ENCODE measurements at regions not wholly inside any gene's neighbourhood (a gene's known extent, or its start where the extent isn't known, plus 50 kb on each side); places are given as distances from the start of the nearest gene placed in this dataset.

DNA sequence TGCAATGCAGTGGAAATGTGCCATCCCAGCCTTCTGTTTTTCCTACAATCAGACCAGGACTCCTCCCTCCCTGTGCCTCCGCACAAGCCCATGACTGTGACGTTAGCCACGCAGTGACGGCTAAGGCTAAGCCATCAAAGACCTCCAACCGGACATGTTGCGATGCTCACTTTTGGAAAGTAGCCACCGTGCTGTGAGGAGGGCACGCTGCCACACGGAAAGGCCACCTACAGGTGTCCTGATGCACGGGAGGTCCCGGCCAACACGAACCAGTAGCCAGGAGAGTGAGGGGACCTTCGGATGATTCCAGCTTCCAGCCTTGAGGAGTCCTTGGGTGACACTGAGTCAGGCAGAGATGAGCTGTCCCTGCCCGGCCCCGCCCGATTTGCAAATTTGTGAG is 53.9 kb downstream of the FOXL1 start:
- no peak for DNase-seq
- H3K27me3 Mint-ChIP-seq: peaks cover 17% of the 10 kb centered on the region
- H3K4me1 Mint-ChIP-seq (ENCODE audit: low read depth): no peaks in the 10 kb centered on the region
- H3K27ac Mint-ChIP-seq: no peak overlapping the region
- H3K36me3 Mint-ChIP-seq (ENCODE audit: low read depth): no peaks in the 10 kb centered on the region
- H3K4me3 Mint-ChIP-seq: no peak overlapping the region
- H3K9me3 Mint-ChIP-seq: no peaks in the 10 kb centered on the region

DNA sequence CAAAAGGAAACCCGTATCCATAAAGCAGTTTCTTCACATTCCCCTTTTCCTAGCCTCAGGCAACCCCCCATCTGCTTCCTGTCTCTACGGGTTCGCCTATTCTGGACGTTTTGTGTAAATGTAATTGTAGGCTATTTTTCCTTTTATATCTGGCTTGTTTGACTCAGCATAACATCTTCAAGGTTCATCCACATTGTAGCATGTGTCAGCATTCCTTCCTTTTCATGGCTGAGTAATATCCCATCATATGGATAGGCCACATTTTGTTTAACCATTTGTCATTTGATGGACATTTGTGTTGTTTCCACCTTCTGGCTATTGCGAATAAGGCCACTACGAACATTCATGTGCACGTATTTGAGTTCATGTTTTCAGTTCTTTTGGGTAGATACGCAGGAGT is 54.6 kb downstream of the FOXL1 start:
- no peaks in the 10 kb centered on the region for H3K4me1 Mint-ChIP-seq (ENCODE audit: low read depth)
- no peak for DNase-seq
- no peak overlapping the region for H3K27ac Mint-ChIP-seq
- H3K9me3 Mint-ChIP-seq: no peaks in the 10 kb centered on the region
- peaks cover 22% of the 10 kb centered on the region for H3K27me3 Mint-ChIP-seq
- H3K4me3 Mint-ChIP-seq: no peak overlapping the region
- H3K36me3 Mint-ChIP-seq (ENCODE audit: low read depth): no peaks in the 10 kb centered on the region

DNA sequence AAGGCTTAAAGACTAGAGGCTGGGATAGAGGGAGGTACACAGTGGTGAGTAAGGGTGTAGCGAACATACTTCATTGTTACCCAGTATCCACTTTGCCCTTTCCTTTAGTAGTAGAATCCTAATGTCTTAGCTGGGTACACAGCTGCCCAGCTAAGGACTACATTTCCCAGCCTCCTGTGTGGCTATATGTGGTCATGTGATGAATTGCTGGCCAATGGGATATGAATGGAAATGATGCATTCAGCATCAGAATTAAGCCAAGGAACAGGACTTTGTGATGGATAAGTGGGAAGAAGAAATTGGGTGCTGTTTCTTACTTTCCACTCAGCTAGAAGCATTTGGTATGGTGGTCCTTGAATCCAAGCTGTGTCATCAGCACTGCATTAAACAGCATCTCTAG is 55.9 kb downstream of the FOXL1 start:
- Mint-ChIP-seq H3K36me3 (ENCODE audit: low read depth) (no peaks in the 10 kb centered on the region), H3K9me3 (no peaks in the 10 kb centered on the region), H3K4me3 (no peak overlapping the region), H3K27me3 (peaks cover 20% of the 10 kb centered on the region), H3K4me1 (ENCODE audit: low read depth) (no peaks in the 10 kb centered on the region), H3K27ac (no peak overlapping the region)
- DNase-seq: no peak

DNA sequence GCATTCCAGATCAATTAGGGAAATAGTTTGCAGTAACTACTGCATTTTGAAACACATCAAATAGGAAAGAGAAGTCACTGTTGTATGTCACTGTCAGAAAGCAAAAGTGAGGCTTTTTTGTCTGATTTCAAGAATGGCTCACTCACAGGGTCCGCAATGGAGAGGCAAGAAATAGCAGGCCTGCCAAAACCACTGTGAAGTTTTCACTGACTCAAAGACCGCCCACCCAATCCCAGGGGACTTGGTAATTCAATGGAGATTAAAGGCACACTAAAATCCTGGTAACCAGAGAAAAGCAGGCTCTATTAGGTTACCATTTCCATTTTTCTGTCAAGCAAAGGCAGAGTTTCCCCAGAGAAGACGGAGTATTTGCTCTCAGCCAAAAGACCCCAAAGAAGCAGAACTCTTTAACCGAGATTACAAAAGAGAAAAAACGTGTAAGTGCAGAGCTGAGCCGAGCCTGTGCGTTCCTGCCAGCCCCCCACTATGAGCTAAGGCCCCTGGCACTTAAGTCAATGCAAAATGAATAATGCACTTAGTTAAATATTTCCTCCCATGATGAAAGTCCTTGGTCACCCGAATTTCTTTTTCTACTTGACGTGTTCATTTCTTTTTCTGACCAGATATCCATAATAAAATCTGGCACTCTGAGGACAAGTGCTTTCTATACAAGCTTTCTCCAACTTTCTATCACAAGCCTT is 57.0 kb downstream of the FOXL1 start:
- H3K27me3 Mint-ChIP-seq: peaks cover 15% of the 10 kb centered on the region
- H3K36me3 Mint-ChIP-seq (ENCODE audit: low read depth): no peaks in the 10 kb centered on the region
- no peak overlapping the region for H3K4me3 Mint-ChIP-seq

DNA sequence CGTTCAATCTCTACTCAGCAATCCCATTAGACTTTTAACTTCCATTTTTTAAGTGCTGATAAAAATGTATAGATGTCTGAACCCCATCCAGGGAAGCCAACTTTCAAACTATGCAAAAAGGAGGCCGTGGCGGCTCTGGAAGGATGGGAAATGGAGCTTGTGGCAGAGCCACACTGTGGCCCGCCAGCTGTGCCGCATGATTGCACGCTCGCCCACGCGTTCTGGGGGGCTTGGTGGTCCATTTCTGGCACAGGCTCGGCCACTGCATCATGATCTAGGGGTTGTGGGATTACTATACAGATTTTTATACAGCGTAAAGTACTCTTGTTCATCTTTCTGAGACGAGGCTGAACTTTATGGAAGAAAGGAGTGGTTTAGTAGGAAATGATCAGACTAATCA is 57.6 kb downstream of the FOXL1 start:
- Mint-ChIP-seq H3K9me3 (no peaks in the 10 kb centered on the region), H3K27ac (no peak overlapping the region), H3K27me3 (peaks cover 14% of the 10 kb centered on the region), H3K4me3 (no peak overlapping the region), H3K4me1 (ENCODE audit: low read depth) (no peaks in the 10 kb centered on the region), H3K36me3 (ENCODE audit: low read depth) (no peaks in the 10 kb centered on the region)
- no peak for DNase-seq

More for the DNA sequence above, 57.0 kb downstream of the FOXL1 start:
- DNase-seq: no peak
- Mint-ChIP-seq H3K4me1 (ENCODE audit: low read depth) (no peaks in the 10 kb centered on the region), H3K9me3 (no peaks in the 10 kb centered on the region), H3K27ac (no peak overlapping the region)

DNA sequence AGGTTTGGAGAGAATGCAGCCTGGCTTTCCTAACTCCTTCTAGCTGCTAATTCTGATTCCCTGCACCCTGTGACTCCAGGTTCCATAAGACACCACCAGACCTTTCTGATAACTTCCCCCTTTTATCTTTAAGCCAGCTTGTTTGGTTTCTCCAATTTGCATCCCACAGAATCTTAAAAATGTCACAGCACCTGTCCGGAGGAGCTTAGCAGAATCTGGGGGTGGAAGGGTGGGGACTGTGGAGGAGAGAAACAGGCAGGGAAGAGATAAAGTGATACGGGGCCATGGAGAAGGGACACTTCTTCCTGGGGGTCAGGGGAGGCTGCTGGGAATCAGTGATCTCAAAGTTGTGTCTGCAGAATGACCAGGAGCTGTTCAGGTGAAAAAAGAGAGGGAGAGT is 59.4 kb downstream of the FOXL1 start:
- no peak for DNase-seq
- Mint-ChIP-seq H3K27ac (no peak overlapping the region), H3K4me3 (no peak overlapping the region), H3K4me1 (ENCODE audit: low read depth) (no peaks in the 10 kb centered on the region), H3K27me3 (peaks cover 11% of the 10 kb centered on the region), H3K9me3 (no peaks in the 10 kb centered on the region), H3K36me3 (ENCODE audit: low read depth) (no peaks in the 10 kb centered on the region)

DNA sequence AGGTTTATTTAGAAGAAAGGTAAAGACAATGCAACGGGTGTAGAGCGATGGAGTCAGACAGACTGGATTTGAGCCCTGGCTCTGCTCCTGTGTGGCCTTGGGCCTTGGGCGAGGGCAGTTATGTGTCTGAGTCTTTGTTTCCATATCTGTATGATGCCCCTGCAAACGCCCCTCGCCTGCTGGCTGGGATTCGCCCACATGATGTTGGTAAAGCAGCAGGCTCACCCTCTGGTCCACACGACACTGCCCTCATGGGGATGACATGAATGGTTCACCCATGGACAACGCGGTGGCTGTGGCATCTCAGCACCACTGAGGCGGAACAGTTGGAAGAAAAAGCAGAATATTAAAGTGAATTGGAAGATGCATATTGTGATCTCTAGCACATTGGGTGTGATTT is 60.3 kb downstream of the FOXL1 start:
- Mint-ChIP-seq H3K27me3 (peaks cover 11% of the 10 kb centered on the region), H3K36me3 (ENCODE audit: low read depth) (no peaks in the 10 kb centered on the region), H3K9me3 (no peaks in the 10 kb centered on the region), H3K27ac (no peak overlapping the region), H3K4me1 (ENCODE audit: low read depth) (no peaks in the 10 kb centered on the region), H3K4me3 (no peak overlapping the region)
- DNase-seq: no peak

DNA sequence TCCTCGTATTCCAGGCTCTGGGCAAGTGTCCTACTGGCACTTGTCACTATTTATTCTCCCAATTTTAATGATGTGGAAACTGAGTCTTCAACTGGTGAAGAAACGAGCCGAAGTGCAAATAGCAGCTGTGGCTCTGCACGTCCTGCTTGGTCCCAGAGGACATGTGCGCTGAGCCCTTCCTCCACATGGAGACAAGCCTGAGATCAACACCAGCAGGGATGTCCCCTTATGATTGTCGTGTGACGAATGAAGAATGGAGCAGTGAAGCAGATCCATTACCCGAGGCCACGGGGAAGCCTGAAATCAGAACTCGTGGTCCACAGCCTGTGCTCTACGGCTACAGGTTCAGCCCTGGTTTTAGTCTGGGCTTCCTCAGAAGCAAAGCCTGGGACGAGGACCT is 61.0 kb downstream of the FOXL1 start:
- peaks cover 11% of the 10 kb centered on the region for H3K27me3 Mint-ChIP-seq
- no peaks in the 10 kb centered on the region for H3K9me3 Mint-ChIP-seq
- no peak overlapping the region for H3K4me3 Mint-ChIP-seq
- no peaks in the 10 kb centered on the region for H3K36me3 Mint-ChIP-seq (ENCODE audit: low read depth)
- H3K4me1 Mint-ChIP-seq (ENCODE audit: low read depth): no peaks in the 10 kb centered on the region
- H3K27ac Mint-ChIP-seq: no peak overlapping the region
- no peak for DNase-seq

DNA sequence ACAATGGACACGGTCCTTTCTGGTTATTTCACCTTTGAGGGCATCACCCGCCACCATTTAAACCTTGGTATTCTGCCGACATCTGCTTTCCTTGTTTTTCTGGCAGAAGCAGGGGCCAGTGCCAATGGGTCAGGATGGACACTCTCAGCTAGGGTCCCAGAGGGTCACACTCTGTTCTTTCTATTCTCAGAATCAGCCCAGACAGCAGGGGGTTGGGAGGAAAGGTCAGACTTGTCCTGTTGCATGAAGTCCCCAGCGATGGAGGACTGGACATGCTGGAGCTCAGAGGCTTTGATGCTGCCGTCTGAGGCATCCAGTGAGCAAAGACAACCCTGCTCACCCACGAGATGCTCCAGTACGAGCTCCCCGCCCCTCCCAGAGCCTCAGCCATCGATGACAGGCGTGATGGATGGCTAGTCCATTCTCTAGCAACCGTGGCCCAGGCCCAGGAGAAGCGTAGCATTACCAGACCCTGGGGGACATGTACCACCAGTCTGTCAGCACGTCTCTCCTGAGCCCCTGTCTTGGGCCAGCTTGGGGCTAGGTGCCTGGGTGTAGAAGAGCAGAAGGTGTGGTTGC is 62.0 kb downstream of the FOXL1 start:
- Mint-ChIP-seq H3K36me3 (ENCODE audit: low read depth) (no peaks in the 10 kb centered on the region), H3K27me3 (peaks cover 11% of the 10 kb centered on the region), H3K4me1 (ENCODE audit: low read depth) (no peaks in the 10 kb centered on the region), H3K9me3 (no peaks in the 10 kb centered on the region), H3K4me3 (no peak overlapping the region), H3K27ac (no peak overlapping the region)
- DNase-seq: no peak

DNA sequence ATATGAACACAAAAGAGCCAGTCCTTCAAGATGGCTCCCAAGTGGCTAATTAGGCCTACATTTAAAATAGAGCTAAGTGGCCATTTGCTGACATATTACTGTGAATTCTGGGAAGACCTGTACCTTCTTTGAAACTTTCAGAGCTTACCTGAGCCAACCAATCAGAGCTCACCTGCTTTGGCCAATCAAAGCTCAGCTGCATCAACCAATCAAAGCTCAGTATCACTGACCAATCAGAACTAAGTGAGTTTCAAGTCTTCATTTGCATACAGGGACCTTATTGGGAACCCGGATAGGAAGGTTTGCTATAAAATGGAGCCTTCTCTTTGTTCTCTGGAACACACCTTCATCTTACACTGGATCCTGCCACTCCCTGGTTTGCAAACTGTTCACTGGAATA is 63.7 kb downstream of the FOXL1 start:
- Mint-ChIP-seq H3K27me3 (peaks cover 10% of the 10 kb centered on the region), H3K27ac (no peak overlapping the region), H3K4me3 (no peak overlapping the region), H3K4me1 (ENCODE audit: low read depth) (no peaks in the 10 kb centered on the region), H3K36me3 (ENCODE audit: low read depth) (no peaks in the 10 kb centered on the region), H3K9me3 (peaks cover 3% of the 10 kb centered on the region)
- DNase-seq: no peak

DNA sequence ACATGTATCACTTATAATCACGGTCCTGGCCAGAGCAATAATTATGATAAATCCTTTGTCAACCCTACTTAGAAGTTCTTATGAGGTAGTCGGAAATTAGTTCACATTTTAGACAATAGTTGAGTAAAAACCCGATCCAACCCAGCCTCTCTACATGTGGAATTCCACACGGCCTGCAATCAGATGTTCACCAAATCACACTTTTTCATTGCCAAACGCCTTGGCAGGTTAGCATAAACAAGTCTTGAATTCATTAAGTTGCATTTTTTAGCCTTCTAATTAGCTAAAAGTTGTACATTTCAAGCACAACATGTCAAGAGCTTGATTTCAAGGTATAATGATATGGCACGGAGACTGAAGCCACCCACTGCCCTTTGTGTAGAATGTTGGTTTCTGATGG is 65.3 kb downstream of the FOXL1 start:
- DNase-seq: no peak
- Mint-ChIP-seq H3K4me1 (ENCODE audit: low read depth) (no peaks in the 10 kb centered on the region), H3K9me3 (peaks cover 15% of the 10 kb centered on the region), H3K36me3 (ENCODE audit: low read depth) (no peaks in the 10 kb centered on the region), H3K4me3 (no peak overlapping the region), H3K27me3 (peaks cover 4% of the 10 kb centered on the region), H3K27ac (no peak overlapping the region)

DNA sequence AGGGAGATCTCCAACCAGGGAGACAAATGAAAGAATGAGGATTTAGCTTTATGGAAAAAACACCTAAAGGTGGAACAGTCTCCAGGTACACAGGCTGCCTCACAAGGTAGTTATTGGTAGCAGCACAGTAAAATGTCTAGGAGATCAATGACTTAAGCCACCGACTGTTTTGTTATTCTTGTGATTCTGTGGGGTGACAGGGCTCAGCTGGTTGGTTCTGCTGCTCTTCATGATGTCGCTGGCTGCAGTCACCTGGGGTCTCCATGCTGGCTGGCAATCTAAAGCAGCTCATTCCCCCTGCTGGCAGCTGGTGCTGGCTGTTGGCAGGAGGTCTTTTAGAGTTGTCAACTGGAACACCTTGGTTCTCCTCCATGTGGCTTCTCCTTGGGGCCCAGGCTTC is 69.2 kb downstream of the FOXL1 start:
- no peaks in the 10 kb centered on the region for H3K4me1 Mint-ChIP-seq (ENCODE audit: low read depth)
- H3K27ac Mint-ChIP-seq: no peak overlapping the region
- peaks cover 15% of the 10 kb centered on the region for H3K9me3 Mint-ChIP-seq
- DNase-seq: no peak
- H3K4me3 Mint-ChIP-seq: no peak overlapping the region
- peaks cover 17% of the 10 kb centered on the region for H3K27me3 Mint-ChIP-seq
- no peaks in the 10 kb centered on the region for H3K36me3 Mint-ChIP-seq (ENCODE audit: low read depth)

DNA sequence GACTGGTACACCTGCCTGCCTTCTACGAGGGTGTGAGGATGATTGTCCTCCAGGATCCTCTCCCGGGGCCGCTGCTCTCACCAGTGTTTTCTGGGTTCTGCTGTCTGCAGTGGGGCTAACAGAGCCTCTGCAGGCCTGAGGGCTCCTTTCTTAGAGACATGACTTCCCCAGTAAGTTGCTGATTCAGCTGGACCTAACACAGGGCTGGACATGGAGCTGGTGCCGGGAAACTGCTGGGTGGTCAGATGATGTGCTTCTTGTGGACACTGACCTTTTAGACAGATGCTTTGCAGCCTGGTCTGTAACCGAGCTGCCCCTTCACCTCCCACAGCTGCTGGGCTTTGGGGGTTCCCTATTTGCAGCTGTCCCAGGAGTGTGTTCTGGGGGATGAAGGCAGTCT is 71.5 kb downstream of the FOXL1 start:
- Mint-ChIP-seq H3K9me3 (peaks cover 15% of the 10 kb centered on the region), H3K4me1 (ENCODE audit: low read depth) (no peaks in the 10 kb centered on the region), H3K27ac (no peak overlapping the region), H3K27me3 (peaks cover 17% of the 10 kb centered on the region), H3K4me3 (no peak overlapping the region), H3K36me3 (ENCODE audit: low read depth) (no peaks in the 10 kb centered on the region)
- DNase-seq: no peak

DNA sequence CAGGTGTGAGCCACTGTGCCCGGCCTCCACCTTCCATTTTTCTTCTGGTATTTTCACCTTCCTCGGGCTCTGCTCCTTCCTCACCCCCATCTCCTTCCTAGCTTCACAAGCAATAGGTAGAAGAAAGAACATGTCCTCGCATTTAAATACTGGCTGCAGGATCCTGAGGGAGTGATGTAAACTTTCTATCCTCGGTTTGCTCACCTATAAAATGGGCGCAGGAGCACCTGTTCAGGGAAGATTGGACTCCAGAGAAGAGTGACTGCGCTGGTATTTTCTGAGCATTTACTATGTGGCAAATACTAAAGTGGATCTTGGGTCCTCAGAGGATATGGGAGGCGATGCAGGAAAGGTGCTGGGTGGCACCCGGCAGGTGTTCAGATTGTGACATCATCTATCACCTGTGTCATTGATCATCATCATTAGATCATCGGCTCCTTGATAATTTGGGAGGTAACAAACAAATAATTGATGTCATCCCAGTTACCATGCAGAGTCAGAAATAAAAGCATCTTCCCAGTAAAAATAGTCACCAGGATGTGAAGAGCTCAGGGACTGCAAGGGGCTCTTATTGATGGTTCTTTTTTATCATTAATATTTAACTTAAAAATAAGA is 72.8 kb downstream of the FOXL1 start:
- H3K9me3 Mint-ChIP-seq: peaks cover 15% of the 10 kb centered on the region
- H3K27me3 Mint-ChIP-seq: peaks cover 16% of the 10 kb centered on the region
- H3K4me1 Mint-ChIP-seq (ENCODE audit: low read depth): no peaks in the 10 kb centered on the region
- H3K4me3 Mint-ChIP-seq: no peak overlapping the region
- H3K36me3 Mint-ChIP-seq (ENCODE audit: low read depth): no peaks in the 10 kb centered on the region
- no peak for DNase-seq
- no peak overlapping the region for H3K27ac Mint-ChIP-seq

DNA sequence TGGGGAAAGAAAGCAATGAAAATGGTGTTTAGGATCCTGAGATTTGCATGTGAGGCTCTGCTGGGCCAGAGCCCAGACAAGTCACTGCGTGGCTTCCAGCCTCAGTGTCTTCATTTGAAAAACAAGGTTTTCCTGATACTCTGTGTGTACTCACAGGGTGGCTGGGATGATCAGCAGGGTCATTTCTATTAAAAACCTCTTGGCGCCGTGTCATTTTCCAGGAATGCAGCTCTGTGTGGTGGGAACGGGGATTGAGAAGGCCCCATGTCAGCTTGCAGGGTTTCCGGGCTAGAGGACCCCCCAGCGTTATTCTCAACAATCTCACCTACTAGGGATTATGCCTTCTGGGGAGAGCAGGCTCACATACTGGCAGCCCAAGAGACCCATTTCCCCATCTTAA is 73.5 kb downstream of the FOXL1 start:
- Mint-ChIP-seq H3K27ac (no peak overlapping the region), H3K4me3 (no peak overlapping the region), H3K9me3 (peaks cover 15% of the 10 kb centered on the region), H3K36me3 (ENCODE audit: low read depth) (no peaks in the 10 kb centered on the region), H3K27me3 (peaks cover 21% of the 10 kb centered on the region), H3K4me1 (ENCODE audit: low read depth) (no peaks in the 10 kb centered on the region)
- DNase-seq: no peak
